ENCODE measurements at regions not wholly inside any gene's neighbourhood (a gene's known extent, or its start where the extent isn't known, plus 50 kb on each side); places are given as distances from the start of the nearest gene placed in this dataset.

GRCh38 chr21:19350286-19350685 lies 946.7 kb upstream of the TMPRSS15 start:
- TF ChIP-seq POLR2A (IDR thresholded peaks at IDR 0.05; ENCODE audit: low read length), result no peak
- no peak for TF ChIP-seq GATA1 (IDR thresholded peaks at IDR 0.05; ENCODE audit: low read depth, low read length)
